MCF 10A (cell line): ENCODE measurements at regions not wholly inside any gene's neighbourhood (a gene's known extent, or its start where the extent isn't known, plus 50 kb on each side); places are given as distances from the start of the nearest gene placed in this dataset.

Source experiments
- BruUV-seq: library from RNA; stranded (reverse); fragments of 400-500 nt; replicated peaks from 2 replicates; lab custom pipeline; 2021; lab: Mats Ljungman, UMichigan
- CTCF ChIA-PET: fragments of 300-600 bp; sonication (Branson Sonifier 250); formaldehyde crosslinking; extraction: SDS; loops from one replicate; lab custom pipeline; 2021; ENCODE audit warnings: antibody characterized with exemption, inconsistent platforms; lab: Yijun Ruan, JAX
- POLR2A ChIA-PET: fragments of 300-600, 350-650 bp; sonication (Branson Sonifier 250); formaldehyde crosslinking; extraction: SDS; loops from one replicate; lab custom pipeline; 2020; ENCODE audit warnings: antibody characterized with exemption, inconsistent platforms; lab: Yijun Ruan, JAX
- DNase-seq: peaks from one replicate; pipeline ENCODE4 v3.0.0-alpha.2; 2018; ENCODE audit not compliant: unreplicated experiment
- H3K27ac Mint-ChIP-seq: one replicate; pipeline ENCODE4 v1.8.0; 2022; ENCODE audit warnings: mild to moderate bottlenecking, low read depth, mixed read lengths; ENCODE audit not compliant: unreplicated experiment
- H3K27me3 Mint-ChIP-seq: one replicate; pipeline ENCODE4 v1.8.0; 2022; ENCODE audit warnings: mixed read lengths; ENCODE audit not compliant: insufficient read depth, unreplicated experiment
- H3K36me3 Mint-ChIP-seq: one replicate; pipeline ENCODE4 v1.8.0; 2022; ENCODE audit warnings: mild to moderate bottlenecking, moderate library complexity, mixed read lengths; ENCODE audit not compliant: insufficient read depth, unreplicated experiment
- H3K4me1 Mint-ChIP-seq: one replicate; pipeline ENCODE4 v1.8.0; 2022; ENCODE audit warnings: mixed read lengths; ENCODE audit not compliant: insufficient read depth, unreplicated experiment
- H3K4me3 Mint-ChIP-seq: one replicate; pipeline ENCODE4 v1.8.0; 2022; ENCODE audit warnings: mild to moderate bottlenecking, moderate library complexity, mixed read lengths; ENCODE audit not compliant: unreplicated experiment
- H3K9me3 Mint-ChIP-seq: one replicate; pipeline ENCODE4 v1.8.0; 2022; ENCODE audit warnings: mixed read lengths; ENCODE audit not compliant: unreplicated experiment
- CTCF ChIP-seq: fragments of 200-600 bp; IDR thresholded peaks from one replicate; pipeline ENCODE4 v1.8.0; 2022; ENCODE audit warnings: antibody characterized with exemption, mild to moderate bottlenecking; ENCODE audit not compliant: unreplicated experiment
- intact Hi-C: fragments of 100-400 bp; cut with micrococcal nuclease; formaldehyde crosslinking; loops from 2 replicates; pipeline ENCODE4 v1.14.1; 2022

DNA sequence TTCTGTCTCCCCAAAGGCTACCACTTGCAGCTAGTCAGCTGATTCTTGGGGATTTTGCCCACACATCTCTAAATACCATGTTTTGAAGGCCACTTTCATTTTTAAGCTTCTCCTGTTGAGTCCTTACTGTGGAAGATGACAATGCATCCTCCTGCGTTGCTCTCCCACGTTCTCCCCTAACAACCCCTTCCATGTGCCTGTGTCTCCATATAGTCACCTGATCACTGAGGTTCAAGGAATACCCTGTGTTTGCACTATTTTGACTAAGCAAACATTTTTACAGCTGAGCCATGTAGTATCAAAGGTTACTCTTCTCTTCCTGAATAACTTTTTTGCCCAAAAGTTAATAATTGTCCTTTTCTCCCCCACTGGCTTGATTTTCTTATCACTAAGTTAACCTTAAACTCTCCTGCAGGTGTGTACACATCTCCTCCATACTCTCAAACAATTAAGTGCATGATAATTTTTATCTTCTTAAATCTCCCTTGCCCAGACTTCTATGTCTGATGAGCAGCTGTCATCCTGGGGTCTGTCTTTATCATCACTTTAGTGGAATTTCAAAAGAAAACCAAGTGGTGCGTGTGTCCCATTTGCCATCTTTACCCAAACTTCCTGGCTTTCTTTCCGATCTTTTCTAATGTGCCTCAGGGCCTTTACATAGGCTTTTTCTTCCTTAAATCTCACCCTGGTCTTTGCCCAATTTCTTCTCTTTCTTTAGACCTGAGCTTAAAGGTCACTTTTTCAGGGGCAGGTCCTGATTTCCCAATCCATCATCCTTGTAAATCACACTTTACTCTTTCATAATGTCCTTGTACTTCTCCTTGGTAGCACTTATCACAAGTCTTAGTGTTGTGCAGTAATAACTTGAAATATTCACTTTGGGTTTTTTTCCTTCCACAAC is 85.2 kb upstream of the SPATS2L start:
- intact Hi-C loops, result no loop called here
- H3K4me1 Mint-ChIP-seq, result no peaks in the 10 kb centered on the region
- ChIA-PET CTCF (no interaction called here), POLR2A (no interaction called here)
- H3K9me3 Mint-ChIP-seq, result no peaks in the 10 kb centered on the region
- no peaks in the 10 kb centered on the region for H3K27me3 Mint-ChIP-seq
- H3K4me3 Mint-ChIP-seq, result no peak overlapping the region
- no peak overlapping the region for H3K27ac Mint-ChIP-seq
- no TSS peak for BruUV-seq
- DNase-seq, result no peak
- no peaks in the 10 kb centered on the region for H3K36me3 Mint-ChIP-seq
- no peak for TF ChIP-seq CTCF

- H3K36me3 Mint-ChIP-seq, result no peaks in the 10 kb centered on the region
- no peak overlapping the region for H3K27ac Mint-ChIP-seq
- intact Hi-C loops, result no loop called here
- CTCF ChIA-PET, result no interaction called here
- H3K4me1 Mint-ChIP-seq, result no peaks in the 10 kb centered on the region
- no peak for TF ChIP-seq CTCF
- BruUV-seq, result no TSS peak
- no peaks in the 10 kb centered on the region for H3K9me3 Mint-ChIP-seq
- H3K27me3 Mint-ChIP-seq, result no peaks in the 10 kb centered on the region
- no peak for DNase-seq
- H3K4me3 Mint-ChIP-seq, result no peak overlapping the region
- POLR2A ChIA-PET, result no interaction called here
These were observed 83.7 kb upstream of the SPATS2L start for GRCh38 chr2:200222791-200223190.

GRCh38 chr2:200223205-200223784 is 83.2 kb upstream of the SPATS2L start:
- Mint-ChIP-seq H3K27me3 (no peaks in the 10 kb centered on the region), H3K36me3 (no peaks in the 10 kb centered on the region), H3K4me1 (no peaks in the 10 kb centered on the region), H3K4me3 (no peak overlapping the region), H3K27ac (no peak overlapping the region), H3K9me3 (no peaks in the 10 kb centered on the region)
- ChIA-PET POLR2A (no interaction called here), CTCF (no interaction called here)
- BruUV-seq, result no TSS peak
- intact Hi-C loops, result no loop called here
- no peak for TF ChIP-seq CTCF
- no peak for DNase-seq

- no peaks in the 10 kb centered on the region for H3K9me3 Mint-ChIP-seq
- no peaks in the 10 kb centered on the region for H3K36me3 Mint-ChIP-seq
- H3K27me3 Mint-ChIP-seq, result no peaks in the 10 kb centered on the region
- no TSS peak for BruUV-seq
- DNase-seq, result no peak
- intact Hi-C loops, result no loop called here
- no peak overlapping the region for H3K4me3 Mint-ChIP-seq
- CTCF ChIA-PET, result interaction anchor here (0.6 to 0.8 kb wide), 2 partner anchors 13 to 75 kb away, joined by 3 read pairs; no protein-coding TSS in a partner anchor
- POLR2A ChIA-PET, result interaction anchor here (0.7 to 1.1 kb wide), 2 partner anchors 8 to 251 kb away, joined by 3 read pairs; no protein-coding TSS in a partner anchor
- H3K4me1 Mint-ChIP-seq, result no peaks in the 10 kb centered on the region
- no peak for TF ChIP-seq CTCF
- H3K27ac Mint-ChIP-seq, result no peak overlapping the region
These were observed 80.5 kb upstream of the SPATS2L start for GRCh38 chr2:200225951-200226350.
